K562 (cell line): ENCODE measurements at regions not wholly inside any gene's neighbourhood (a gene's known extent, or its start where the extent isn't known, plus 50 kb on each side); places are given as distances from the start of the nearest gene placed in this dataset.

Source experiments
- ATAC-seq: fragments of 200-7000 bp; cut with Tn5 transposase; 3 replicates; pipeline ENCODE4 v1.9.1; 2020; ENCODE audit warnings: moderate library complexity
- BruUV-seq: library from RNA; stranded (reverse); fragments of 400-500 nt; replicated peaks from 2 replicates; lab custom pipeline; 2021; lab: Mats Ljungman, UMichigan
- CTCF ChIA-PET: fragments of 300-600 bp; formaldehyde crosslinking; extraction: SDS; loops from one replicate; lab custom pipeline; 2021; ENCODE audit warnings: low intra/inter-chr PET ratio; lab: Yijun Ruan, JAX
- POLR2A ChIA-PET: fragments of 300-600, 350-650 bp; sonication (Branson Sonifier 250); formaldehyde crosslinking; extraction: SDS; loops from one replicate; lab custom pipeline; 2021; ENCODE audit warnings: antibody characterized with exemption, inconsistent platforms; lab: Yijun Ruan, JAX
- DNase-seq, 4 experiments: peaks; one replicate each; pipeline versions ENCODE4 v3.0.0 to v3.0.0-alpha.2; 2011 to 2018; ENCODE audit warnings: low spot score in 3 of 4, mixed read lengths in 3 of 4; ENCODE audit errors: extremely low read depth in 1 of 4
- FAIRE-seq: peaks from 2 replicates; lab custom pipeline; 2011; peaks lifted over from hg19 to GRCh38; lab: Jason Lieb, UNC
- H2AFZ ChIP-seq: 2 replicates; pipeline ENCODE4 v1.6.0; 2011; ENCODE audit warnings: low read depth, low read length, control low read depth, inconsistent platforms
- H3K27ac ChIP-seq: fragments of 200-600 bp; 3 replicates; pipeline ENCODE4 v1.8.0; 2011; ENCODE audit warnings: low read depth, mild to moderate bottlenecking, control low read depth, inconsistent platforms, low read length, moderate library complexity, mixed read lengths; ENCODE audit errors: extremely low read depth
- H3K27me3 ChIP-seq, 2 experiments: fragments of 300-600 bp in 1 of 2; 2 replicates in 1 of 2; 3 replicates in 1 of 2; pipeline versions ENCODE4 v1.6.0 to v1.8.0; 2011; ENCODE audit warnings: inconsistent platforms in 2 of 2, low read length in 2 of 2, mild to moderate bottlenecking in 1 of 2, mixed read lengths in 1 of 2, moderate library complexity in 1 of 2; ENCODE audit not compliant: control insufficient read depth in 2 of 2, insufficient read depth in 2 of 2
- H3K36me3 ChIP-seq: fragments of 300-600 bp; 3 replicates; pipeline ENCODE4 v1.8.0; 2011; ENCODE audit warnings: mild to moderate bottlenecking, low read length, inconsistent platforms; ENCODE audit not compliant: control insufficient read depth, insufficient read depth
- H3K4me1 ChIP-seq, 2 experiments: fragments of 200-600 bp in 1 of 2; replicated peaks in 1 of 2; 2 replicates in 1 of 2; 3 replicates in 1 of 2; pipeline versions ENCODE4 v1.5.1 to v1.8.0; 2011; ENCODE audit warnings: inconsistent platforms in 2 of 2, low read length in 2 of 2, mild to moderate bottlenecking in 1 of 2, mixed read lengths in 1 of 2, moderate library complexity in 1 of 2; ENCODE audit not compliant: control insufficient read depth in 2 of 2, insufficient read depth in 2 of 2
- H3K4me2 ChIP-seq: 2 replicates; pipeline ENCODE4 v1.6.1; 2011; ENCODE audit warnings: low read length, control low read depth, inconsistent platforms, mixed read lengths; ENCODE audit not compliant: insufficient read depth
- H3K4me3 ChIP-seq: fragments of 200-600 bp; sonication (generic), shearing (Covaris generic); 2 replicates; pipeline ENCODE4 v1.5.1; 2016; ENCODE audit warnings: control low read depth, inconsistent platforms
- H3K79me2 ChIP-seq: fragments of 200-600 bp; 3 replicates; pipeline ENCODE4 v1.8.0; 2011; ENCODE audit warnings: low read length, inconsistent platforms; ENCODE audit not compliant: control insufficient read depth, insufficient read depth
- H3K9ac ChIP-seq, 2 experiments: 2 replicates each; pipeline versions ENCODE4 v1.6.0 to v1.6.1; 2011; ENCODE audit warnings: low read depth in 2 of 2, low read length in 2 of 2, control low read depth in 1 of 2, inconsistent platforms in 1 of 2, mild to moderate bottlenecking in 1 of 2, mixed read lengths in 1 of 2; ENCODE audit not compliant: insufficient read depth in 1 of 2
- H3K9me1 ChIP-seq: one replicate; pipeline ENCODE4 v1.6.0; 2011; ENCODE audit warnings: inconsistent platforms, mild to moderate bottlenecking, low read length, moderate library complexity; ENCODE audit not compliant: control insufficient read depth, insufficient read depth
- H3K9me3 ChIP-seq: replicated peaks from 2 replicates; pipeline ENCODE4 v1.5.1; 2011; ENCODE audit warnings: low read depth, low read length, inconsistent platforms; ENCODE audit not compliant: control insufficient read depth, insufficient read depth
- H4K20me1 ChIP-seq: replicated peaks from 2 replicates; pipeline ENCODE4 v1.6.1; 2011; ENCODE audit warnings: low read length, inconsistent platforms, mixed read lengths; ENCODE audit not compliant: control insufficient read depth, insufficient read depth
- ATF7 ChIP-seq: fragments of 450-650 bp; IDR thresholded peaks from 2 replicates; pipeline ENCODE4 v1.7.1; 2014; ENCODE audit warnings: mild to moderate bottlenecking, moderate library complexity
- CTBP1 ChIP-seq: fragments of 450-650 bp; IDR thresholded peaks from 2 replicates; pipeline ENCODE4 v1.6.1; 2016; ENCODE audit warnings: borderline replicate concordance
- ELF4 ChIP-seq: fragments of 450-650 bp; formaldehyde crosslinking; IDR thresholded peaks from 2 replicates; pipeline ENCODE4 v1.4.0; 2022; ENCODE audit warnings: missing genetic modification characterization
- GTF2E2 ChIP-seq: fragments of 200-800 bp; sonication (Bioruptor generic); IDR thresholded peaks from 2 replicates; pipeline ENCODE4 v1.6.1; 2016; ENCODE audit warnings: missing genetic modification characterization, missing compliant biosample characterization
- HDAC2 ChIP-seq: fragments of 450-650 bp; IDR thresholded peaks from 2 replicates; pipeline ENCODE4 v1.6.1; 2016; ENCODE audit warnings: mild to moderate bottlenecking
- MAX ChIP-seq: sonication (generic); formaldehyde crosslinking; IDR thresholded peaks from 2 replicates; pipeline ENCODE4 v1.9.0; 2022; ENCODE audit warnings: mild to moderate bottlenecking, missing genetic modification reagents
- MTA2 ChIP-seq: fragments of 450-650 bp; IDR thresholded peaks from 2 replicates; pipeline ENCODE4 v1.6.1; 2016; ENCODE audit warnings: low read depth
- POLR3A ChIP-seq: IDR thresholded peaks from 2 replicates; pipeline ENCODE4 v1.6.1; 2011; ENCODE audit warnings: borderline replicate concordance, mild to moderate bottlenecking, moderate library complexity; ENCODE audit not compliant: insufficient read length, insufficient read depth; ENCODE audit errors: extremely low read depth
- RBFOX2 ChIP-seq: fragments of 200-400 bp; formaldehyde crosslinking; IDR thresholded peaks from 2 replicates; pipeline ENCODE4 v1.6.1; 2017; ENCODE audit warnings: low read depth, mild to moderate bottlenecking, low read length, moderate library complexity
- RFX7 ChIP-seq: fragments of 250-450 bp; sonication (Bioruptor Pico); IDR thresholded peaks from 2 replicates; pipeline ENCODE4 v1.5.1; 2021; ENCODE audit warnings: mild to moderate bottlenecking
- SIRT6 ChIP-seq: IDR thresholded peaks from one replicate; pipeline ENCODE4 v1.6.1; 2012; ENCODE audit warnings: low read depth, mild to moderate bottlenecking, control low read depth, inconsistent platforms, low read length, moderate library complexity
- SNAPC5 ChIP-seq: fragments of 250-450 bp; sonication (Bioruptor Pico); IDR thresholded peaks from 2 replicates; pipeline ENCODE4 v1.8.0; 2021; ENCODE audit warnings: moderate library complexity, mild to moderate bottlenecking, inconsistent platforms
- TBP ChIP-seq: optimal IDR thresholded peaks from 2 replicates; pipeline ENCODE3; 2011; ENCODE audit warnings: low read depth, low read length, improper control_type of control experiment
- TCF7L2 ChIP-seq: fragments of 150-350 bp; IDR thresholded peaks from 2 replicates; pipeline ENCODE4 v1.6.1; 2016; ENCODE audit warnings: low read depth, mild to moderate bottlenecking, low read length, moderate library complexity
- WHSC1 ChIP-seq: IDR thresholded peaks from one replicate; pipeline ENCODE4 v1.6.1; 2012; ENCODE audit warnings: low read length, control low read depth, inconsistent platforms
- ZKSCAN3 ChIP-seq: fragments of 250-450 bp; sonication (Bioruptor Pico); IDR thresholded peaks from 2 replicates; pipeline ENCODE4 v1.4.0; 2020
- ZNF354B ChIP-seq: fragments of 250-450 bp; sonication (Bioruptor Pico); IDR thresholded peaks from 2 replicates; pipeline ENCODE4 v1.4.0; 2020
- ZNF511 ChIP-seq: sonication (generic); formaldehyde crosslinking; IDR thresholded peaks from 2 replicates; pipeline ENCODE4 v1.8.0; 2022; ENCODE audit warnings: mild to moderate bottlenecking, missing genetic modification reagents
- ZNF699 ChIP-seq: fragments of 250-450 bp; sonication (Bioruptor Pico); IDR thresholded peaks from 2 replicates; pipeline ENCODE4 v1.8.0; 2021; ENCODE audit warnings: mild to moderate bottlenecking, moderate library complexity; ENCODE audit not compliant: insufficient replicate concordance
- WGBS: fragments of 100-300 bp; shearing (Covaris generic); methylation state at CpG from one replicate; pipeline ENCODE4 v1.1.6; 2016; ENCODE audit warnings: low coverage, mixed read lengths; ENCODE audit not compliant: insufficient coverage; ENCODE audit errors: missing lambda C conversion rate; 5-methylcytosine and 5-hydroxymethylcytosine counted together
- in situ Hi-C: fragments of 300-500 bp; cut with MboI; formaldehyde crosslinking; loops from 4 replicates; pipeline ENCODE4 v1.15.0; 2018; ENCODE audit warnings: inconsistent platforms, mixed read lengths
- intact Hi-C: fragments of 100-400 bp; cut with micrococcal nuclease; formaldehyde crosslinking; loops from 2 replicates; pipeline ENCODE4 v1.14.2; 2022

- Histone ChIP-seq H3K4me2 (no peak overlapping the region), H3K36me3 (no peaks in the 10 kb centered on the region), H3K4me1 (no peaks in the 10 kb centered on the region), H3K27ac (no peak overlapping the region), H2AFZ (no peak overlapping the region), H3K9me1 (no peaks in the 10 kb centered on the region), H3K4me3 (no peak overlapping the region), H4K20me1 (no peaks in the 10 kb centered on the region), H3K9ac (no peak overlapping the region), H3K9me3 (no peaks in the 10 kb centered on the region), H3K27me3 (no peaks in the 10 kb centered on the region), H3K79me2 (no peaks in the 10 kb centered on the region)
- no peak for FAIRE-seq
- WGBS = 0% methylated on average over 2 of the region's 3 CpGs
- POLR2A ChIA-PET = no interaction called here
- TF ChIP-seq WHSC1 (no peak), ZNF511 (no peak), POLR3A (no peak), ATF7 (no peak), TCF7L2 (no peak), ZKSCAN3 (CRISPR knock-in tag) (no peak)
- CTCF ChIA-PET = no interaction called here
- DNase-seq = no peak
- BruUV-seq = no TSS peak
- no peak for ATAC-seq
- in situ Hi-C loops (no loop called here), intact Hi-C loops (no loop called here)
Measured at GRCh38 chr3:88996691-88997090, 110.7 kb upstream of the EPHA3 start.

GRCh38 chr3:88997260-88997659 is 110.2 kb upstream of the EPHA3 start:
- no TSS peak for BruUV-seq
- no peaks in the 10 kb centered on the region for H3K9me1 ChIP-seq
- no peaks in the 10 kb centered on the region for H3K9me3 ChIP-seq
- no peak overlapping the region for H2AFZ ChIP-seq
- no peak for TF ChIP-seq GTF2E2 (tag)
- TF ChIP-seq ZNF699 (CRISPR knock-in tag) = no peak
- no peak for TF ChIP-seq HDAC2
- TF ChIP-seq MTA2 = no peak
- TF ChIP-seq CTBP1 = no peak
- no peak for TF ChIP-seq MAX (CRISPR knock-in tag)
- no peak for TF ChIP-seq SNAPC5 (CRISPR knock-in tag)
- no peak for TF ChIP-seq TBP
- TF ChIP-seq ELF4 (CRISPR knock-in tag) = no peak
- TF ChIP-seq ZNF354B (CRISPR knock-in tag) = no peak
- no peak for TF ChIP-seq RFX7
- no peak for TF ChIP-seq SIRT6
- TF ChIP-seq RBFOX2 = no peak
- TF ChIP-seq, all 486 proteins: peak for 0
- DNase-seq = no peak
- H3K4me1 ChIP-seq = no peaks in the 10 kb centered on the region
- H4K20me1 ChIP-seq = no peaks in the 10 kb centered on the region
- no peak for ATAC-seq
- H3K9ac ChIP-seq = no peak overlapping the region
- H3K36me3 ChIP-seq = no peaks in the 10 kb centered on the region
- H3K4me3 ChIP-seq = no peak overlapping the region
- intact Hi-C loops = no loop called here
- in situ Hi-C loops = no loop called here
- FAIRE-seq = no peak
- no peaks in the 10 kb centered on the region for H3K79me2 ChIP-seq
- ChIA-PET CTCF (no interaction called here), POLR2A (no interaction called here)
- WGBS = 0% methylated on average over 3 of the region's 3 CpGs
- H3K27me3 ChIP-seq = no peaks in the 10 kb centered on the region
- H3K27ac ChIP-seq = no peak overlapping the region
- H3K4me2 ChIP-seq = no peak overlapping the region
